Vagina (tissue), 2 donors: ENCODE measurements at regions not wholly inside any gene's neighbourhood (a gene's known extent, or its start where the extent isn't known, plus 50 kb on each side); places are given as distances from the start of the nearest gene placed in this dataset.
"Not testable (repeated sequence)": the region's sequence is repeated elsewhere in the genome, so short reads cannot be mapped to it uniquely, and the experiment has no call there.

Source experiments
- DNase-seq, 2 donors: peaks; one replicate each; pipeline ENCODE4 v3.0.0-alpha.2; 2017; ENCODE audit errors: extremely low spot score in 2 of 2
- H3K27ac ChIP-seq: fragments of 200-600 bp; sonication (generic); one replicate; pipeline ENCODE4 v1.5.1; 2019
- H3K27me3 ChIP-seq: fragments of 200-600 bp; sonication (generic); one replicate; pipeline ENCODE4 v1.5.1; 2019
- H3K36me3 ChIP-seq, 2 donors: fragments of 200-600 bp; sonication (generic); one replicate each; pipeline ENCODE4 v1.5.1; 2017 to 2019
- H3K4me1 ChIP-seq: fragments of 200-600 bp; sonication (generic); one replicate; pipeline ENCODE4 v1.5.1; 2019
- H3K4me3 ChIP-seq, 2 donors: fragments of 200-600 bp; sonication (generic); 1 replicate in 1 of 2; 2 replicates in 1 of 2; pipeline ENCODE4 v1.5.1; 2016 to 2019
- H3K9me3 ChIP-seq: fragments of 200-600 bp; sonication (generic); one replicate; pipeline ENCODE4 v1.5.1; 2019
- CTCF ChIP-seq, 3 experiments: fragments of 450-650 bp in 2 of 3; fragments of 200-600 bp in 1 of 3; sonication (generic) in 1 of 3; IDR thresholded peaks; one replicate each; pipeline ENCODE4 v1.5.1; 2017 to 2019; ENCODE audit warnings: antibody characterized with exemption in 3 of 3, mild to moderate bottlenecking in 2 of 3, moderate library complexity in 2 of 3
- POLR2A ChIP-seq, 2 donors: fragments of 450-650 bp; IDR thresholded peaks; one replicate each; pipeline ENCODE4 v1.6.1; 2017; ENCODE audit warnings: antibody characterized with exemption in 2 of 2, mild to moderate bottlenecking in 2 of 2, moderate library complexity in 2 of 2
- POLR2AphosphoS5 ChIP-seq, 2 donors: sonication (generic); formaldehyde crosslinking; IDR thresholded peaks; one replicate each; pipeline ENCODE4 v1.9.0; 2017; ENCODE audit warnings: antibody characterized with exemption in 2 of 2, mild to moderate bottlenecking in 2 of 2, low read depth in 1 of 2; ENCODE audit not compliant: insufficient read depth in 1 of 2
- intact Hi-C: fragments of 100-400 bp; cut with DNase I; formaldehyde crosslinking; loops from one replicate; pipeline ENCODE4 v1.15.1; 2023

GRCh38 chr13:85995788-85996418, 196.7 kb upstream of the SLITRK6 start:
- intact Hi-C loops, result no loop called here

GRCh38 chr13:85993567-85993966, 194.3 kb upstream of the SLITRK6 start:
- intact Hi-C loops, result no loop called here

More at GRCh38 chr13:85995788-85996418, 196.7 kb upstream of the SLITRK6 start:
- DNase-seq, result no peak
- Histone ChIP-seq H3K4me3 (no peak overlapping the region), H3K27me3 (no peaks in the 10 kb centered on the region), H3K36me3 (no peaks in the 10 kb centered on the region), H3K4me1 (no peaks in the 10 kb centered on the region), H3K27ac (no peak overlapping the region), H3K9me3 (no peaks in the 10 kb centered on the region)
- TF ChIP-seq POLR2AphosphoS5 (IDR thresholded peaks at IDR 0.05; ENCODE audit: insufficient read depth in 1 of 2, low read depth in 1 of 2) (no peak), CTCF (IDR thresholded peaks at IDR 0.05) (no peak), POLR2A (IDR thresholded peaks at IDR 0.05) (no peak)

GRCh38 chr13:85990397-85990796, 191.2 kb upstream of the SLITRK6 start:
- H3K27ac ChIP-seq, result no peak overlapping the region
- TF ChIP-seq CTCF (IDR thresholded peaks at IDR 0.05) (no peak), POLR2A (IDR thresholded peaks at IDR 0.05) (no peak), POLR2AphosphoS5 (IDR thresholded peaks at IDR 0.05; ENCODE audit: insufficient read depth in 1 of 2, low read depth in 1 of 2) (no peak)
- no peak for DNase-seq
- no peaks in the 10 kb centered on the region for H3K9me3 ChIP-seq
- no peaks in the 10 kb centered on the region for H3K36me3 ChIP-seq
- intact Hi-C loops, result no loop called here
- no peaks in the 10 kb centered on the region for H3K4me1 ChIP-seq
- H3K4me3 ChIP-seq, result no peak overlapping the region
- H3K27me3 ChIP-seq, result no peaks in the 10 kb centered on the region

More at GRCh38 chr13:85993567-85993966, 194.3 kb upstream of the SLITRK6 start:
- Histone ChIP-seq H3K4me1 (no peaks in the 10 kb centered on the region), H3K27ac (no peak overlapping the region), H3K9me3 (no peaks in the 10 kb centered on the region), H3K36me3 (no peaks in the 10 kb centered on the region), H3K4me3 (no peak overlapping the region), H3K27me3 (no peaks in the 10 kb centered on the region)
- no peak for DNase-seq
- TF ChIP-seq POLR2A (IDR thresholded peaks at IDR 0.05) (no peak), CTCF (IDR thresholded peaks at IDR 0.05) (no peak), POLR2AphosphoS5 (IDR thresholded peaks at IDR 0.05; ENCODE audit: insufficient read depth in 1 of 2, low read depth in 1 of 2) (no peak)

GRCh38 chr13:85985797-85986196, 186.6 kb upstream of the SLITRK6 start:
- no peak overlapping the region for H3K27ac ChIP-seq
- H3K9me3 ChIP-seq, result no peaks in the 10 kb centered on the region
- no peak for TF ChIP-seq POLR2A (IDR thresholded peaks at IDR 0.05)
- TF ChIP-seq POLR2AphosphoS5 (IDR thresholded peaks at IDR 0.05; ENCODE audit: insufficient read depth in 1 of 2, low read depth in 1 of 2), result no peak
- no peak for TF ChIP-seq CTCF (IDR thresholded peaks at IDR 0.05)
- no peaks in the 10 kb centered on the region for H3K4me1 ChIP-seq
- H3K4me3 ChIP-seq, result no peak overlapping the region
- H3K36me3 ChIP-seq, result no peaks in the 10 kb centered on the region
- DNase-seq, result no peak
- intact Hi-C loops, result no loop called here
- H3K27me3 ChIP-seq, result no peaks in the 10 kb centered on the region

GRCh38 chr13:85982102-85982501, 182.9 kb upstream of the SLITRK6 start:
- TF ChIP-seq POLR2AphosphoS5 (IDR thresholded peaks at IDR 0.05; ENCODE audit: insufficient read depth in 1 of 2, low read depth in 1 of 2), result no peak
- TF ChIP-seq POLR2A (IDR thresholded peaks at IDR 0.05), result no peak
- TF ChIP-seq CTCF (IDR thresholded peaks at IDR 0.05), result no peak

GRCh38 chr13:85980447-85980846, 181.2 kb upstream of the SLITRK6 start:
- intact Hi-C loops, H3K4me1 ChIP-seq, H3K27ac ChIP-seq, H3K4me3 ChIP-seq, H3K9me3 ChIP-seq, H3K36me3 ChIP-seq, DNase-seq, H3K27me3 ChIP-seq: not testable (repeated sequence)

More at GRCh38 chr13:85982102-85982501, 182.9 kb upstream of the SLITRK6 start:
- Histone ChIP-seq H3K9me3 (no peaks in the 10 kb centered on the region), H3K27me3 (no peaks in the 10 kb centered on the region), H3K4me3 (no peak overlapping the region), H3K4me1 (no peaks in the 10 kb centered on the region), H3K36me3 (no peaks in the 10 kb centered on the region), H3K27ac (no peak overlapping the region)
- intact Hi-C loops, result no loop called here
- DNase-seq, result no peak
